Activated CD4-positive, alpha-beta T cell treated with anti-CD3 and anti-CD28 coated beads for 1 hour (primary cell): ENCODE measurements at regions not wholly inside any gene's neighbourhood (a gene's known extent, or its start where the extent isn't known, plus 50 kb on each side); places are given as distances from the start of the nearest gene placed in this dataset.
"Not testable (repeated sequence)": the region's sequence is repeated elsewhere in the genome, so short reads cannot be mapped to it uniquely, and the experiment has no call there.

ENCODE experiments used
- DNase-seq: peaks from one replicate; pipeline ENCODE4 v3.0.0-alpha.2; 2020

DNA sequence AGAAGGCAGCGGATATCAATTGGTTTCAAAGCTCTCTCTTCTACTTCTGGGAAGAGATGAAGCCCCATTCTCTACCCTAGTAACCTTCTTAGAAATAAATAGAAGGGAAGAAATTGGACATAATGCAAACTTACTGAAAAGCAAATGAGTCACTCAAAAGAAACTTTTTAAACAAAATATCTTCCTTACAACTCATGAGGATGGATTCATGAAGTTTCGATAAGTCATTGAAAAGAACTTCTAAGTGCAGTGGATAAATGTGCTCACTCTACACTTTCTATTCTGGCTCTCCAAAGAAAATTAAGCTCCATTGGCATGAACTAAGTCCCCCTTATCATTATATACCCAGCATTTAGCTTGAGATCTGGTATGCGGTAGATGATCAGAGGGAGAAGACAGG is 899.5 kb downstream of the RPS29 start:
- no peak for DNase-seq

DNA sequence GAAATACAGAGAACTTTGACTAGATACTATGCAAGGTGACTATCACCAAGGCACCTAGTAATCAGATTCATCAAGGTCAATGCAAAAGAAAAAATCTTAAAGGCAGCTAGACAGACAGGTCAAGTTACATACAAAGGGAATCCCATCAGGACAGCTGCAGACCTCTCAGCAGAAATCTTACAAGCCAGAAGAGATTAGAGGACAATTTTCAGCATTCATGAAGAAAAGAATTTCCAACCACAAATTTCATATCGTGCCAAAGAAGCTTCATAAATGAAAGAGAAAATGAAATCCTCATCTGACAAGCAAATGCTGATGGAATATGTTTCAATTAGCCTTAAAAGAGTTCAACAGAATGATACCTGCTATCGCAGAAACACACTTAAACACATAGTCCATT is 913.7 kb downstream of the RPS29 start:
- no peak for DNase-seq

DNA sequence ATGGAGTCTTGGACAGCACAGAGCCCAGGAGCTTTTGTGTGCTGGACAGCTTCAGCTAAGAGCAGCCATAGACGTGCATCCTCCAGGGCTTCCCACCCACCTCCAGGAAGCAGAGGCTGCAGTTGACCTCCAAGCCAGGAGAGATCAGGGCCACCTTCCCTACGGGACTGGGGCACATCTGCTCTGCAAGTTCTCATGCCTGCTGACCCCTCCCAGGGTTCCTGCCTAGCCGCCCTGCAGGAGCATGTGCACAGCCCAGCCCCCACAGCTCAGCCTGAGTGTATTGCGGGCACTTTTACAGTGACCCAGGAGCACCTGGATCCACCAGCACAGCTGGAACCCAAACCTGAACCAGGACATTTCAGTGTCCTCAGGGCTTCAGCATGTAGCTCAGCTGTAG is 915.2 kb downstream of the RPS29 start:
- DNase-seq = no peak

DNA sequence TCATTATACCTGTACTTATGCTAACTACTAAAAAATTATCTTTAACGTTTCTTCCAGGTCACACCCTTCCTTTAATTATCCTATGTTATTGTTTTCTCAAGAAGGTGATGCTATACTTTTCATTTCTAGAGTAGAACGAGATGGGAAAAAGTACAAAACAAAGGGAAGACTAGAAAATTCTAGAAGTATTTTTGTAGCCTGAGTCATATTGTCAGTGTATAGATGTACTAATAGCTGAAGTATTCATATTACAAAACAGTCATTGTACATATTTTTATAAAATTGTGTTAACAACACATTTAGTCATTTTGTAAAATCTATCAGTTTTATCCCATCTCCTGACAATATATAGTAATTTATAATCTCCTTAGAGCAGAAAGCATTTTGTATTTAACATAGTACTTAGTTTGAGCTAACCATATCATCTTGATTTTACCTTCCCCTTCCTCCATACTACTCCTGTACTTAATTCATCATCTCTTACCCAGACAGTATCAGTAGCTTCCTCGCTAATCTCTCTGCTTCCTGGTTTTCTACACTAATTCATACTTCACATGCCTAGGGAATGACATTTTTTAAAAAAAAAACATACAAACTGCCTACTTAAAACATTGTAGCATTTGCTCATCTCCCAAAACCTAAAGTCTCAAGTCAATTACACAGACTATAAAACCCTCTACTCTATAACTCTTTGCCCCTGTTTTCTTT is 920.9 kb downstream of the RPS29 start:
- DNase-seq = no peak

DNA sequence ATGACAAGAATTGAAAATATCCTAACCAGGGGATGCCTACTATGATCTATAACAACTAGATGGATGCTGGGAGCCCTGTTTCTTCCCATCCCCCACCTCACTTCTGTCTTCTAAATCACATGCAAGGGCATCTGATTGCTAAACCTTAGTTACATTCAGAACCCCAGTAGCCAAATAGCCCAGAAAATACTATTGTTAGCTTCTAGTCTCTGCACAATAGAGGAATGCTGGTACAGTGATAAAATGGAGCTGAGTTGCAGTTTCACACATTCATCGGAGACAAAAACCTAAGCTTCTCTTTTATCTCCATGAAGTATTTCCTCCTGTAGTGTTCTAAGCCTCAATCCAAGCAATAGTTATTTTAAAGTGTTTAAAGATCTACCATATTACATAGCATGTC is 942.9 kb downstream of the RPS29 start:
- DNase-seq = no peak

DNA sequence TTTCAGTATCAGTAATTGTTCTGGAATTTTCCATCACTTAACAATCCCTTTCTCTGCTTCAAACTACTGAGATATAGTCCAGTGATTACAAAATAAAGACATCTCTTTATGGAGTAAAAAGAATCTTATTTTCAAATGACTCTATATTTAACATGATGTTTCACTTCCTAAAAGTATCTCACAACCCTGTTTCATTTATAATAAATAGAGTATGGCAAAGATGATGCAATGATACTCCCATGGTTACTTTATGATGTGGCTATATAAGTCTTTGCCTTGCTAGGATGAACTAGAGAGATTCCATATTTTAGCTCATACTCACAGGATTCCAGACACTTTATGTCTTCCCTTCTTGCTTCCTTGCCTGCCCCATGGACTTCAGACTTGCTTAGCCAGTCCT is 953.5 kb upstream of the MDGA2 start:
- DNase-seq = no peak

DNA sequence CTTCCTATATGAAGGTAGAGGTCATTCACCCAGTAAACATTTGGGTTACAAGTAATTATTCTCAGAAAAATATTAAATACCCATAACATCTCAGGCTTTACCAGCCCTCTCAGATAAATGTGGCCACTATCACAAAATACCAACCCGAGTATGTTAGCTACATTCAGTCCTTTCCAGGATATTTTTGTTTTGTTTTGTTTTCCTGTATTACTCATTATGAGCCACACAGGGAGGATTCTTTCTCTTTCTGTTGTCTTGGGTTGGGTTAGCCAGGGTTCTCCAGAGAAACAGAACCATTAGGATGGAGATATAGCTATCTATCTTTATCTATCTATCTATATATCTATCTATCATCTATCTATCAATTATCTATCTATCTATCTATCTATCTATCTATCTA is 947.6 kb upstream of the MDGA2 start:
- DNase-seq = no peak

DNA sequence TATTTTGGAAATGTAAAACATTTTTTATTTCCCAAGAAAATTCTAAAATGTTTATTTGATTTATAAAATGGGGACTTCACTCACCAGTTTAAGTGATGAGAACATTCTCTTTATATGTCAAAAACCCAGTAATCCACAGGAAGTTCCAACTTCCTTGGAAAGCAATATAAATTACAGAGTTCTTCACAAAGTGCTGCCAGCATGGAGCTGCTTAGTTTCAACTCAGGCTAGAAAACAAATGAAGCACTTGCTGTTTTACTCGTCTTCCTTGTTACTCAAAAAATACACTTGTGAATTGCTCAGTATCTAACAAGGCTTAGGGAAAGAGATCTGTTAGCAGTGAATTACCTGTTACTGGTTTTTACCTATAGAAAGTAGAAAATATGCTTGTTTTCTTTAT is 942.7 kb upstream of the MDGA2 start:
- DNase-seq = no peak

DNA sequence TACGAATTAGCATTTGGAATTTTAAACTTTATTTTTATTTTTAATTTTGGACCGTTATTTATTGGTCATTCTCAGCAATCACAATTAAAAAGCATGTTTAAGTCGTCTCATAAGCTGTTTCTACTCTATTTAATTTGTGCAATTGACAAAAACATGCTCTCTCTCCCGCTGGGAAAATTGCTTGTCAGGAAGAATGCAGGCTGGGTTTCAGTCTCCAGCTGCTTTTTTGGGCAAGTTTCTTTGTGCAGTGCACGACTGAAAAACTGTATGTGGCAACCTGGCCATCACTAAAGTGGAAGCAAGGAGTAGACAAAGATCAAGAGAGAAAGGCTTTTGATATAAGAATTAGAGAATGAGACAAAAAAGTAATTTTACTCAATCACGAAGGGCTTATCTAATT is 941.5 kb upstream of the MDGA2 start:
- no peak for DNase-seq

DNA sequence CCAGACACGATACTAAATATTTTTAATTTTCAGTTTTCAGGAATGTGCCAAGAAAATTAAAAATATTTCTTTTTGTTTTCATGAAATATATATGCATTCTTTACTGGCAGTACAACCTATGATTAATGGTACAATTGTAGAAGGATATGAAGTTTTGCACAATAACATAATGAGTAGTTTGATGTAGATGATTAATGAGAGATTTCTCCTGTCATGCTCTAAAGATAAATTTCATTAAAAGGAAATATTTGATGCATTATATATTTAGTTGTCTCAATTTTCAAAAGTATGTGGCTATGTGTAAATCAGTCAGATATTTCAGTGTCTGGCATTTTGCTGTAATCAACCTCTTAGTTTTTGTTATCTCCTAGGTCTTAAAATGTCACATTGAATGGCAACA is 940.2 kb upstream of the MDGA2 start:
- DNase-seq = no peak

DNA sequence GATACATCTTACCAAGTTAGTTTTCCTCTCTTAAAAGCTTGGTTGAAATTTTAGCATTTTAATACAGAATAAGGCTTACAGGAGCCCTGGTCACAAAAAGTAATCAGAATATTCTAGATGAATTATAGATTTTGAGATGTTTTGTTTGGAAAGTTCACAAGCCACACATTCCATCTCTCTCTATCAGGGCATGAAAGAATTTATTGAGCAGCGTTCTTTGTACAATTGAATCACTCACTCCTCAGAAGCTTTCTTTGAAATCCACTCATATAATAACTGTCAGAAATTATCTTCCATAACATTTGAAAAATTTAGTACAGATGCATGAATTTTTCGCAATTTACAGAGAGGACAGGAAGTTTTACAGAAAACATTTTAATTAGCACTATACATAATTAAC is 938.6 kb upstream of the MDGA2 start:
- DNase-seq = no peak

DNA sequence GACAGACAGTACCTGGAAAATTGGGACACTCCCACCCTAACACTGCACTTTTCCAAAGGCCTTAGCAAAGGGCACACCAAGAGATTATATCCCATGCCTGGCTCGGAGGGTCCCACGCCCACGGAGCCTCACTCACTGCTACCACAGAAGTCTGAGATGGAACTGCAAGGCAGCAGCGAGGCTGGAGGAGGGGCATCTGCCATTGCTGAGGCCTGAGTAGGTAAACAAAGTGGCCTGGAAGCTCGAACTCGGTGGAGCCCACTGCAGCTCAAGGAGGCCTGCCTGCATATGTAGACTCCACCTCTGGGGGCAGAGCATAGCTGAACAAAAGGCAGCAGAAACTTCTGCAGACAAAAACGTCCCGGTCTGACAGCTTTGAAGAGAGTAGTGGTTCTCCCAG is 931.6 kb upstream of the MDGA2 start:
- DNase-seq = not testable (repeated sequence)

DNA sequence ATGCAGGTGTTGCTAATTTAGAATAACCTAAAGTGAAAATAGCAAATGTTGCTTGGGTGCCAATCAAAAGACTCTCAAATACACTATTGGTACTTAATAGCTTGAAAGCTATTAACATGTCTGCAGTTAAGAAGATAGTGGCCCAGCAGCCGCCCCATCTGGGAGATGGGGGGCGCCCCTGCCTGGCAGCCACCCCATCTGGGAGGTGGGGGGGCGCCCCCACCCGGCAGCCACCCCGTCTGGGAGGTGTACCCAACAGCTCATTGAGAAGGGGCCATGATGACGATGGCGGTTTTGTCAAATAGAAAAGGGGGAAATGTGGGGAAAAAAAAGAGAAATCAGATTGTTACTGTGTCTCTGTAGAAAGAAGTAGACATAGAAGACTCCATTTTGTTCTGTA is 923.1 kb upstream of the MDGA2 start:
- DNase-seq = no peak

DNA sequence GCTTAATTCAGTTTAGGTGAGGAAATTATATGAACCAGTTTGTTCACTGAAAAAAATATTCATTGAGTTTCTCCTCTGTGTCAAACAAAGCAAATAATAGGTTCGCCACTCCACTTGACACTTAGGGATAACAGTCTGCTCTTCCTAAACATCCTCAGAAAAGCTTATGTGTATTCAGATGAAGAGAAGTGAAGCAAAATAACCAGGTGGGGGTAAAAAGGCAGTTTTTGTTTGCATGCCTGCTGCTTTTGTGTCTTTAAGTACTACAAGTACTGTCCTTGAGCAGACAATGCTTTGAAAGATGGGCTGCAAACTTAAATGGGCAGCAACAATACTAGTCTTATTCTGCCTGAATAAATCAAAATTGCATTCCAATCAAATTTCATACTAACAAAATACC is 910.7 kb upstream of the MDGA2 start:
- no peak for DNase-seq

DNA sequence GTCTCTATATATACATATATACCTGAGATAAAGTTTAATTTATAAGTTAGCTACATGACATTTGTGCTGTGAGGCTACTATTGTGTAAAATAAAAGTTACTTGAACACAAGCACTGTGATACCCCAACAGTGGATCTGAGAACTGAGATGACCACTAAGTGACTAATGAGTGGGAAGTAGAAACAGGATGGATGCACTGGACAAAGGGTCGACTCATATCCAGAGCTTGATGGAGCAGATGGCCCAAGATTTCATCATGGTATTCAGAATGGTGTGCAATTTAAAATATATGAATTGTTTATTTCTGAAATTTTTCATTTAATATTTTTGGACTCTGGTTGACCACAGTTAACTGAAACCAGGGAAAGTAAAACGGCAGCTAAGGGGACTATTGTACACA is 908.6 kb upstream of the MDGA2 start:
- no peak for DNase-seq

DNA sequence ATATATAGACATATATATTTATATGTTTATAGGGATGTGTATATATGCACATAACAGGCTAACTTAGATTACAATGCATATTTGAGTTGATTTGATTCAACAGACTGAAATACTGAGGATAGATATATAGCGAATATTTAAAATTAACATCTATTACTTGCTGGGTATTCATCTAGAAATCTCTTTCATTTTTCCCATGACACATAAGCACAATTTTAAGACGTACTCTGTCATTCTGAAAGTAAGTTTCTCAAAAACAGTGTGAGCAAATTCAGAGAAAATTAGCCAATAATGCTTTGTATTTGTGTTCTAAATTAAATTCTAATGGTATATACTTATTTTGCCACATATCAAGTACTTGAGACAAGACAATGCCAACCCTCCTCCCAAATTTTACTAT is 907.5 kb upstream of the MDGA2 start:
- DNase-seq = no peak

DNA sequence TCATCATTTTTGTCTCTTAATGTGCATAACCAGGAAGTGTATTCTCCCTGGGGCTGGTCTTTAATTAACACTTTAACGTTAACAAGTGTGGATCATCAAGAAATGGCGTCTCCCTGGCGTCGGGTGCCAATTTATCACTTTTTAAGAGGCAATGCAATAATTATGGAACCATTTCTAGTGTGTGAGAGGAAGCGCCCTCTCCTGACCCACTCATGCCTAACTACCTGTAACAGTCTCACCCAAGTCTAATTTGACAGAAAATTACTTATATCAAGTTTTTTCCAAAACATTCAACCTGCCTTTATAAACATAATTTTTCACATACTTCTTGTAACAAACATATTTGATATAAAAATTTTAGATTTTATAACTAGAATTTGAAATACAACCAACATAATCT is 905.3 kb upstream of the MDGA2 start:
- DNase-seq = no peak

DNA sequence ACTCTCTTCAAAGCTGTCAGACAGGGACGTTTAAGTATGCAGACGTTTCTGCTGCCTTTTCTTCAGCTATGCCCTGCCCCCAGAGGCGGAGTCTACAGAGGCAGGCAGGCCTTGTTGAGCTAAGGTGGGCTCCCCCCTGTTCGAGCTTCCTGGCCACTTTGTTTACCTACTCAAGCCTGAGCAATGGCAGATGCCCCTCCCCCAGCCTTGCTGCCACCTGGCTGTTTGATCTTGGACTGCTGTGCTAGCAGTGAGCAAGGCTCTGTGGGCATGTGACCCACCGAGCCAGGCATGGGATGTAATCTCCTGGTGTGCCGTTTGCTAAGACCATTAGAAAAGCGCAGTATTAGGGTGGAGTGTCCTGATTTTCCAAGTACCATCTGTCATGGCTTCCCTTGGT is 900.4 kb upstream of the MDGA2 start:
- no peak for DNase-seq

DNA sequence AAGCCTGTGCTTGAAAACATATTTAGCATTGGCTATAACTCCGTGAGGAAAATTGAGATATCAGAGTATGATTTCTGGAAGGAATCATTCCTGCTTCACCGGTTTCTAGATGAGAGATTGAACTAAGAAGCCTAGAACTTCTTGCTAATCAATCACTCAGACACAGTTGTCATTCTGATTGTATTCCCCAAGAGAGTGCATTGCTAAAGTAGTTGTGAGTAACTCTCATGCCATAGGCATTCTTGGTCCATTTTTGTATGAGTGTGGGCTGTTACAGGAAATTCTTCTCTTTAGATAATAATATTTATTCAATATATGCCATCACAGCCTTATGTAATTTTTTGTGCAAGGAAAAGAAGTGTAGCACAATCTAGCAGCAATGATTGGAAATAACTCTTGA is 893.3 kb upstream of the MDGA2 start:
- no peak for DNase-seq

DNA sequence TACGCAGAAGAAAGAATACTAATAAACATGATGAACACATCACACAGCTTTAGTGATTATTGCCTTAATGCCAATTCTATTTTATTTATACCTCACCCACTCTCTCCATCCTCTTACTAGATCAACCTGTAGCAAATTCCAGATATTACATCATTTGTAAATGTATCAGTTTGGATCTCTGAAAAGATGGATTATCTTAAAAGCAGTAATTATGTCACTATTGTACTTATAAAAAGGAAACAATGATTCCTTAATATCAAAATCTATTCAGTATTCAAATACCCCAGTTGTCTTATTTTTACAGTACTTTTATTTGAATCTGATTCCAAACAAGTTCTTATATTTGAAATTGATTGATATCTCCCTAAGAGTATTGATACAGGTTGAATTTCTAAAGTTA is 892.8 kb upstream of the MDGA2 start:
- no peak for DNase-seq

DNA sequence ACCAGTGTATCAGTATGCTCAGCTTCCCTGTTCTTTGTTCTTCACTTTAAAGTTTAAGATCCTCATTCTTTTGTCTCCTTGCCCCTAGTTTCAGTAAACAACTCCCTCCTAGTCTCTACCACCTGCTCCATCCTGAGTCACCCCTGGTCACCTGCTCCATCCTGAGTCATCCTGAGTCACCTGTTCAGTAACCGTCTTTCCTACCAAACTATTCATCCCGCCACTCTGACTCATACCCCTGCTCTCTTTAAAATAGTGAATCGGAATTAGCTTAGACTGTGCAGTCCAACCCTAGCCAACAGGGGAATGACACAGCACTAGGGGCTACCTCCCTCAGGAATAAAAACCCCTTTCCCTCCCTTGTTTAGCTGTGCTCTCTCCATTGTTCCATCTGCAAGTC is 888.1 kb upstream of the MDGA2 start:
- no peak for DNase-seq

DNA sequence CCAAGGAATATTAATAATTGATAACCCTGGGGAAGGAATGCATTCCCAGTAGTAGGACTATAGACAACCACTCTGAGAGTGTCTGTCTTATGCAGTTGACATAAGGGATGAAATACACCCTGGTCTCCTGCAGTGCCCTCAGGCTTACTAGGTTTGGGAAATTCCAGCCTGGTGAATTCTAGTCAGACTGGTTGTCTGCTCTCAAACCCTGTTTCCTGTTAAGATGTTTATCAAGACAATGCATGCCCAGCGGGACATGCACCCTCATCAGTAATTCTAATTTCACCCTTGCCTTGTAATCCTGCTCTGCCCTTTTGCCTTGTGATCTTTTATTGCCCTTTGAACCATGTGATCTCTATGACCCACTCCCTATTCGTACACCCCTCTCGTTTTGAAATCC is 886.0 kb upstream of the MDGA2 start:
- DNase-seq = not testable (repeated sequence)

DNA sequence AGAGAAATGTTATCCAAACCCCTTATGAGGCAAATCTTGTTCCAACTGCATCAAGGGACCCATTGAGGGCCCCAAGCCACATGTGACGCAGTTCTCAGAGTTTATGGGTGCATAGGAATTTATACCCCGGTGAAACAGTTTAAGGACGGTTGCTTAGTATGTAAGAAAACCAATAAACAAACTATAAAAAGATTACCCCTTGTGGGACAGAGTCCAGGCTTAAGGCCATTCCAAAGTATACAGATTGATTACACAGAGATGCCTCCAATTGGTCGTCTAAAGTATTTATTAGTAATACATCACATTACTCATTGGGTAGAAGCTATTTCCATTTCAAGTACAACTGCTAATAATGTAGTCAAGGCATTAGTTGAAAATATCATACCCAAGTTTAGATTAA is 885.0 kb upstream of the MDGA2 start:
- DNase-seq = no peak

DNA sequence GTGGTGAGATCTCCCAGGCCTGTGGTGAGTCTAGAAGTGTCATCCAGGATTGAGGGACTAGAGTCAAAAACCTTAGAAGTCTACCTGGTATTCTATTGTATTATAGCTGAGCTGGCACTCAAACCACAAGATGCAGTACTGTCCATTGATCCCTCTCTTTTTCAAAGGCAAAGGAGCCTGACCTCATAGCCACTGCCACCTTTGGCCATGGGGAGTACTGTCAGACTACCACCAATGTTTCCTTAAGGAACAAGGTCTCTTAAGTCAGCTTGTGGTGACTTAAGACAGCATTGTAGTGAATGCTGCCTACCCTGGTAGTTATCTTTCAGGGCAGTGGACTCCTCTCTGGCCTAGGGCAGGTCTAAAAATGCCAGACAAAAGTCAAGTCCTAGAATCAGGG is 878.0 kb upstream of the MDGA2 start:
- DNase-seq = no peak

DNA sequence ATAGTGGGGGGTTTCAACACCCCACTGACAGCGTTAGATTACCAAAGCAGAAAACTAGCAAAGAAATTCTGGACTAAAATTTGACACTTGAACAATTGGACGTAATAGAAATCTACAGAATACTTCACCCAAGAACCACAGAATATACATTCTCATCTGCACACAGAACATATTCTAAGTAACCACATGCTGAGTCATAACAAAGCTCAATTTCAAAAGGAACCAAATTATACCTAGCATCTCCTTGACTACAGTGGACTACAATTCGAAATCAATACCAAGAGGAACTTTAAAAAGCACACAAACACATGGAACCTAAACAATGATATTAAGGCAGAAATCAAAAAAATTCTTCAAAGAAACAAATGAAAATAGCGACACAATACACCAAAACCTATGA is 871.6 kb upstream of the MDGA2 start:
- DNase-seq = no peak

DNA sequence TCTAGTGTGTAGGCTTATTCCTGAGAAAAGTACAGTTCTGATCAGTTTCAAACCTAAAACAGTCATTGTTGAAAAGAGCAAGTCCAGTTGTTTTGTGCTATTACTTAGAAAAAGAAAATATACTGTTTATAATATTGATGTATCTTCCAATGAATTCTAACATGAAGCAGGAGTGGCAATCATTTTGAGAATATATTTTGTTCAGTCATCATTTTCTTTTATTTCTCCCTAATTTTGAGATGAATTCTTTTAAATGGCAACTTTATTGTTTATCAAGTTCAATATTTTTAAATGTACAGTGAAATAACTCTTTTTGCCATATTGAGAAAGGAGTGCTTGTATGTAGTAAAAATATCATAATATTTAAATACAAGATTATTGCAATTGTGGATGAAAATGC is 862.2 kb upstream of the MDGA2 start:
- DNase-seq = no peak
